Ishikawa (cell line): ENCODE measurements at regions not wholly inside any gene's neighbourhood (a gene's known extent, or its start where the extent isn't known, plus 50 kb on each side); places are given as distances from the start of the nearest gene placed in this dataset.

Experiments used
- CREB1 ChIP-seq: IDR thresholded peaks from 2 replicates; pipeline ENCODE4 v1.6.1; 2012; ENCODE audit warnings: low read depth
- EP300 ChIP-seq: IDR thresholded peaks from 2 replicates; pipeline ENCODE4 v1.6.1; 2012; ENCODE audit warnings: borderline replicate concordance
- MAX ChIP-seq: IDR thresholded peaks from 2 replicates; pipeline ENCODE4 v1.6.1; 2012
- RAD21 ChIP-seq: IDR thresholded peaks from 2 replicates; pipeline ENCODE4 v1.6.1; 2012; ENCODE audit warnings: low read depth
- REST ChIP-seq: IDR thresholded peaks from 2 replicates; pipeline ENCODE4 v1.6.1; 2012; ENCODE audit warnings: low read depth, mild to moderate bottlenecking
- TAF1 ChIP-seq: IDR thresholded peaks from 2 replicates; pipeline ENCODE4 v1.6.1; 2012; ENCODE audit warnings: low read depth, mild to moderate bottlenecking
- TCF12 ChIP-seq: IDR thresholded peaks from 2 replicates; pipeline ENCODE4 v1.6.1; 2012; ENCODE audit warnings: low read depth
- ZBTB7A ChIP-seq: IDR thresholded peaks from 2 replicates; pipeline ENCODE4 v1.6.1; 2012; ENCODE audit warnings: low read depth
- TF ChIP-seq, protein P1 (sequence below): IDR thresholded peaks from 2 replicates; pipeline ENCODE4 v1.6.1; 2012

DNA sequence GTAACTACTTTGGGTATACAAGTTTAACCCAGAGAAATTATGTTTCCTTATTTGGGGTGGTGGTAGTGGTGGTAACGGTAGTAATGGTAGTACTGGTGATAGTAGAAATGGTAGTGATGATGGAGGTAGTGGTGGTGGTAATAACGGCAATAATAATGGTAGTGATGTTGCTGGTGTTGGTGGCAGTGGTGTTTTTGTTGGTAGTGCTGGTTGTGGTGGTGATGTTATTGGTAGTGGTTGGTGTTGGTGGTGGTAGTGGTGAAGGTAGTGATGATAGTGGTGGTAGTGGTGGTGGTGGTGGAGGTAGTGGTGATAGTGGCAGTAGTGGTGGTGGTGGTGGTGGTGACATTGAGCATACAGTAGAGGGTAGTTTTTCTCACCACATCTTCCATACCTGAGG, 95.6 kb downstream of the TMEM30B start:
- TF ChIP-seq MAX: no peak
- no peak for TF ChIP-seq TCF12
- no peak for TF ChIP-seq TAF1
- TF ChIP-seq ZBTB7A: no peak
- TF ChIP-seq, protein P1, sequence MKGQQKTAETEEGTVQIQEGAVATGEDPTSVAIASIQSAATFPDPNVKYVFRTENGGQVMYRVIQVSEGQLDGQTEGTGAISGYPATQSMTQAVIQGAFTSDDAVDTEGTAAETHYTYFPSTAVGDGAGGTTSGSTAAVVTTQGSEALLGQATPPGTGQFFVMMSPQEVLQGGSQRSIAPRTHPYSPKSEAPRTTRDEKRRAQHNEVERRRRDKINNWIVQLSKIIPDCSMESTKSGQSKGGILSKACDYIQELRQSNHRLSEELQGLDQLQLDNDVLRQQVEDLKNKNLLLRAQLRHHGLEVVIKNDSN: no peak
- no peak for TF ChIP-seq RAD21
- no peak for TF ChIP-seq EP300
- TF ChIP-seq REST: no peak
- TF ChIP-seq CREB1: no peak
